SK-N-SH (cell line): ENCODE measurements at regions not wholly inside any gene's neighbourhood (a gene's known extent, or its start where the extent isn't known, plus 50 kb on each side); places are given as distances from the start of the nearest gene placed in this dataset.

Experiments
- CHD2 ChIP-seq: fragments of 150-350 bp; IDR thresholded peaks from 2 replicates; pipeline ENCODE4 v1.6.1; 2018; ENCODE audit warnings: low read length; ENCODE audit not compliant: partially characterized antibody
- EZH2phosphoT487 ChIP-seq: fragments of 200-600 bp; sonication (generic); IDR thresholded peaks from 2 replicates; pipeline ENCODE4 v1.6.1; 2017; ENCODE audit warnings: low read depth, mixed run types, mild to moderate bottlenecking, antibody characterized with exemption, moderate library complexity, borderline replicate concordance
- NRF1 ChIP-seq: IDR thresholded peaks from 2 replicates; pipeline ENCODE4 v1.6.1; 2012; ENCODE audit warnings: low read depth, mild to moderate bottlenecking, low read length
- TF ChIP-seq, protein P1 (sequence below): fragments of 200-600 bp; sonication (generic); IDR thresholded peaks from 2 replicates; pipeline ENCODE4 v1.6.1; 2017; ENCODE audit warnings: antibody characterized with exemption, mild to moderate bottlenecking, moderate library complexity

DNA sequence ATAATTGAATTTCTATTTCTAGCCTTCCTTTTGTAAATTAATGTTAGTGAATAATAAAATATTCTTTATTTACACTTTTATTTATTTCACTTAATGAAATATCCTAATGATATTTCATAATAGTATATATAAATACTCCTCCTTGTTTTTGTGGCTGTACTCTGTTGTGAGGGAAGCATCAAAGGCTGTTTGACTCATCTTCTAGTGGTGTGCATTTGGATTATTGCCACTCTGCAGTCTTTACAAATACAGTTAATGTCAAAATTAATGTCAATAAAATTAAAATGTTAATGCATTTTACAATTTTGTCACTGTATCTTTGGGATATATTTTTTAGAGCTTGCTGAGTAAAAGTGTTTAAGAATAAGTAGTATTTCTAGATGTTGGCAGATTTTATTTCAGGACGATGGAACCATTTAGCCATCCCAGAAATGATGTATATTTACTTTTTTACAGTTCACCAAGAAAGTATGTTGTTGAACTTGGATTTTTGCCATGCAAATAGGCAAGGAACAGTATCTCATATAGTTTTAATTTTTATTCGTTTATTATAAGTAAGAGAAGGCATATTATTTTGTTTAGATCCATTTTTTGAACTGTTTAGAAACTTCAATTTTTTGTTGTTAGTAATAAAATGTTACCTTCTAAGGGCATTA lies 281.2 kb upstream of the SLITRK6 start:
- no peak for TF ChIP-seq EZH2phosphoT487
- TF ChIP-seq, protein P1, sequence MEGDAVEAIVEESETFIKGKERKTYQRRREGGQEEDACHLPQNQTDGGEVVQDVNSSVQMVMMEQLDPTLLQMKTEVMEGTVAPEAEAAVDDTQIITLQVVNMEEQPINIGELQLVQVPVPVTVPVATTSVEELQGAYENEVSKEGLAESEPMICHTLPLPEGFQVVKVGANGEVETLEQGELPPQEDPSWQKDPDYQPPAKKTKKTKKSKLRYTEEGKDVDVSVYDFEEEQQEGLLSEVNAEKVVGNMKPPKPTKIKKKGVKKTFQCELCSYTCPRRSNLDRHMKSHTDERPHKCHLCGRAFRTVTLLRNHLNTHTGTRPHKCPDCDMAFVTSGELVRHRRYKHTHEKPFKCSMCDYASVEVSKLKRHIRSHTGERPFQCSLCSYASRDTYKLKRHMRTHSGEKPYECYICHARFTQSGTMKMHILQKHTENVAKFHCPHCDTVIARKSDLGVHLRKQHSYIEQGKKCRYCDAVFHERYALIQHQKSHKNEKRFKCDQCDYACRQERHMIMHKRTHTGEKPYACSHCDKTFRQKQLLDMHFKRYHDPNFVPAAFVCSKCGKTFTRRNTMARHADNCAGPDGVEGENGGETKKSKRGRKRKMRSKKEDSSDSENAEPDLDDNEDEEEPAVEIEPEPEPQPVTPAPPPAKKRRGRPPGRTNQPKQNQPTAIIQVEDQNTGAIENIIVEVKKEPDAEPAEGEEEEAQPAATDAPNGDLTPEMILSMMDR, result no peak
- no peak for TF ChIP-seq CHD2
- TF ChIP-seq NRF1, result no peak
